ENCODE measurements at regions not wholly inside any gene's neighbourhood (a gene's known extent, or its start where the extent isn't known, plus 50 kb on each side); places are given as distances from the start of the nearest gene placed in this dataset.

DNA sequence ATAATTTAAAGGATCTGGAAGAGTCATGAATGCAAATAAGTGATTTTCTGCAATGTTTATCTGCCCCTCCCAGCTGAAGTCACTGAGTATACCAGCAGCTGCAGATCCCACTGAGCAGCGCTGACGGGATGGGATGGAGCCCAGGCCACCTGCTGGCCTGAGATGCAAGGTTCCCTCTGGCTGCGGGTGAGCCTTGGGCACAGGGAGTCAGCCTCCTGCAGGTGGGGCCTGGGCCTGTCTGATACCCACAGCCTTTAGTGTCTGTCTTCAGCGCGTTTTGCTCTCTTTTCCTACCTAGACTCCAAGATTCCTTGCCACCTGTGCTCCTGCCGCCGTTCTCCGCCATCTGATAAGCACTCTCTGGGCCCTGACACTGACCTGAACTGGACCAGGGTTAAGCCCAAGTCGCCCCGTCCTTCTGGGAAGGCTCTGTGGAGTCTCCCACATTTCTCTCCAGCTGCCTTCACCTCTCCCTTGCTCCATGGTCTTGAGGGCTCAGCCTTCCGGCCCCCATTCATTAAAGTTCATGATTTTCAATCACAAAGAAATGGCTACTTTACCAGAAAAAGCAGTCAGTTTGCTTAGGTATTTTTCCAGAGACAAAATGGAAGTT is 223.1 kb upstream of the FAT1 start:
- Histone ChIP-seq H3K4me3 (ENCODE audit: insufficient read depth, low read length, poor library complexity, severe bottlenecking) (no peak overlapping the region), H3K36me3 (ENCODE audit: low read length) (no peaks in the 10 kb centered on the region), H3K9ac (ENCODE audit: low read length) (no peak overlapping the region), H2AFZ (ENCODE audit: low read depth, low read length, severe bottlenecking) (no peak overlapping the region), H3K79me2 (ENCODE audit: insufficient read depth, low read length) (no peaks in the 10 kb centered on the region), H3K9me2 (replicated peaks; ENCODE audit: insufficient read depth, low read length) (no peaks in the 10 kb centered on the region), H3K27ac (ENCODE audit: low read depth, low read length) (no peak overlapping the region), H3K9me3 (ENCODE audit: insufficient read depth, low read length) (no peaks in the 10 kb centered on the region), H4K20me1 (ENCODE audit: low read depth, low read length) (no peaks in the 10 kb centered on the region), H3F3A (ENCODE audit: insufficient read depth) (no peaks in the 10 kb centered on the region), H3K27me3 (ENCODE audit: low read length) (no peaks in the 10 kb centered on the region), H3K4me2 (ENCODE audit: low read depth, low read length, poor library complexity, severe bottlenecking) (no peak overlapping the region)
- TF ChIP-seq EZH2phosphoT487 (conservative IDR thresholded peaks at IDR 0.05; ENCODE audit: low read length) (no peak), CTCF (IDR thresholded peaks at IDR 0.05; ENCODE audit: insufficient read depth, low read length, poor library complexity, severe bottlenecking) (no peak)

DNA sequence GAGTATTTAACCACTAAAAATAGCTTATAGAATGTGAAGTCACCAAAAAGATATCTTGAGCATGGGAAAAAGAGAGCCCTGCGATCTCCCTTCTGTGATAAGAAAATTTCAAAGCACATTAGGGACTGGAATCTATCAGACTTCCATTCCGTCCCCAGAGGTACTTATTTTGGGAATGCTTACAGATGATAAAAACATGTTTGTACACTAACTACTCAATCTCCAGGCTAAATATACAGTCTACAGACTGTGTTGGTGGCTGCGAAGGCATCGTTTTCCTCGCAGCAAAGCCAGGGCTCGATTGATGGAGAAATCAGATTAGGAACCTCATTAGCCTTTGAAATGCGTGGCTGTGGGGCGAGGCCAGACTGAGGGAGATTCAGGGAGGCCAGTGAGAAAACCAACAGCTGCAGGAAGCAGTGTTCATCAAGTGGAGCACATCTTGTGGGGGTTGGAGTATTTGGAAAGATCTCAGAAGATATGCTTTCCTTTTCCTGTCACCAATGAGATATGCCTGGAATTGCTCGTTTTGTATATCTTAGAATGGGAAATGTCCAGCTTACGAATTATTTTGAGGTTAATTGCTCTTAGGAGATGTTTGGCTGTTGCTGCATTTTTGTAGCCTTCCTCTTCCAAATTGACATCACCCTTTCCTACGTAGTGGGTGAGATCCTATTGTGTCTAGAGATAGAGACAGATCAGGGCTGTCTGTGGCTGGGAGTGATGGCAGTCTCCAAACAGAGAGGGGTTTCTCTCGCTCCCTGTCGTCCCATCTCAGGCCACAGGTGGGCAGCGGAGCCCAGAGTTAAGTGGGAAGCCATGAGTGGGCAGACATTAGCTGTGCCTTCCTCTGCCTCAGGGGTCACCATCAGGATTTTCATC is 224.9 kb upstream of the FAT1 start:
- Histone ChIP-seq H3K36me3 (ENCODE audit: low read length) (no peaks in the 10 kb centered on the region), H3K9me2 (replicated peaks; ENCODE audit: insufficient read depth, low read length) (no peaks in the 10 kb centered on the region), H3K9ac (ENCODE audit: low read length) (no peak overlapping the region), H3K4me2 (ENCODE audit: low read depth, low read length, poor library complexity, severe bottlenecking) (no peak overlapping the region), H3K79me2 (ENCODE audit: insufficient read depth, low read length) (no peaks in the 10 kb centered on the region), H4K20me1 (ENCODE audit: low read depth, low read length) (no peaks in the 10 kb centered on the region), H3K9me3 (ENCODE audit: insufficient read depth, low read length) (no peaks in the 10 kb centered on the region), H3F3A (ENCODE audit: insufficient read depth) (no peaks in the 10 kb centered on the region), H3K27me3 (ENCODE audit: low read length) (no peaks in the 10 kb centered on the region), H3K27ac (ENCODE audit: low read depth, low read length) (no peak overlapping the region), H2AFZ (ENCODE audit: low read depth, low read length, severe bottlenecking) (no peak overlapping the region), H3K4me3 (ENCODE audit: insufficient read depth, low read length, poor library complexity, severe bottlenecking) (no peak overlapping the region)
- TF ChIP-seq CTCF (IDR thresholded peaks at IDR 0.05; ENCODE audit: insufficient read depth, low read length, poor library complexity, severe bottlenecking) (no peak), EZH2phosphoT487 (conservative IDR thresholded peaks at IDR 0.05; ENCODE audit: low read length) (no peak)

DNA sequence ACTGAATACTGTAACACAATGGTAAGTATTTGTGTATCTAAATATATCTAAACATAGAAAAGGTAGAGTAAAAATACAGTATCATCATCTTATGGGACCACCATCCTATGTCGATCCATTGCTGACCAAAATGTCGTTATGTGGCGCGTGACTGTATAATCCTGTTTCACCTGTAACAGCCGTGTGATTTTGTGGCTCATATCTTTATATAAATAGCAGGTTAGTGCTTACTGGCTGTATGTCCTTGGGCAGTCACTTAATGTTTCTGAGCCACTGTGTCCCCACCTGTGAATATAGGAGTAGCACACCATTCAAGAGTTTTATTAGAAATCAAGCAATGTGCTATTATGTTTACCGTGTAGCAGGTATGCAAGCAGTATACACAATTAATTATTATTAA is 226.2 kb upstream of the FAT1 start:
- Histone ChIP-seq H3K27me3 (ENCODE audit: low read length) (no peaks in the 10 kb centered on the region), H3K79me2 (ENCODE audit: insufficient read depth, low read length) (no peaks in the 10 kb centered on the region), H3K4me3 (ENCODE audit: insufficient read depth, low read length, poor library complexity, severe bottlenecking) (no peak overlapping the region), H3K4me2 (ENCODE audit: low read depth, low read length, poor library complexity, severe bottlenecking) (no peak overlapping the region), H3K27ac (ENCODE audit: low read depth, low read length) (no peak overlapping the region), H3K36me3 (ENCODE audit: low read length) (no peaks in the 10 kb centered on the region), H4K20me1 (ENCODE audit: low read depth, low read length) (no peaks in the 10 kb centered on the region), H3K9me3 (ENCODE audit: insufficient read depth, low read length) (no peaks in the 10 kb centered on the region), H2AFZ (ENCODE audit: low read depth, low read length, severe bottlenecking) (no peak overlapping the region), H3F3A (ENCODE audit: insufficient read depth) (no peaks in the 10 kb centered on the region), H3K9me2 (replicated peaks; ENCODE audit: insufficient read depth, low read length) (no peaks in the 10 kb centered on the region), H3K9ac (ENCODE audit: low read length) (no peak overlapping the region)
- TF ChIP-seq EZH2phosphoT487 (conservative IDR thresholded peaks at IDR 0.05; ENCODE audit: low read length) (no peak), CTCF (IDR thresholded peaks at IDR 0.05; ENCODE audit: insufficient read depth, low read length, poor library complexity, severe bottlenecking) (no peak)

All from SU-DHL-6 (cell line).